ENCODE measurements at regions not wholly inside any gene's neighbourhood (a gene's known extent, or its start where the extent isn't known, plus 50 kb on each side); places are given as distances from the start of the nearest gene placed in this dataset.
"Not testable (repeated sequence)": the region's sequence is repeated elsewhere in the genome, so short reads cannot be mapped to it uniquely, and the experiment has no call there.

DNA sequence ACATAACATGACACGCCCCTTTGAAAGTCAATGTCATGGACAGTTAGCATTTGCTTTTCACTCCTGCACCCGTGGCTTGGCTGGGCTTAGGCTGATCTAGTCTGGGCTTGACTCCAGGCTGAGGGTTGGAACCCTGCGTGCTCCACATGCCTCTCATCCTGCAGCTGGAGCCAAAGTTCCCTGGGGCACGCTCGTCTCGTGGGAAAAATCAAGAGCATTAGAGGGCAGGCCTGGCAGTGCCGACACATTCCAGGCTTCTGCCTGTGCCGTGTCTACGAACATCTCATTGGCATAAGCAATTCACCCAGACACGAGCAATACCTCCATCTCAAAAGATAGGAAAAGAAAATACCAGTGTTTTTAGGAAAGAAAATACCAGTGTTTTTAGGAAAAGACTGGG lies 342.7 kb upstream of the SULF2 start:
- not testable (repeated sequence) for TF ChIP-seq POLR2A (IDR thresholded peaks at IDR 0.05; ENCODE audit: low read depth, low read length); POLR2AphosphoS5 (IDR thresholded peaks at IDR 0.05; ENCODE audit: low read depth, low read length); TAF1 (IDR thresholded peaks at IDR 0.05; ENCODE audit: low read depth, low read length); PAX5 (IDR thresholded peaks at IDR 0.05; ENCODE audit: insufficient read depth, low read length, severe bottlenecking)
